ENCODE measurements at regions not wholly inside any gene's neighbourhood (a gene's known extent, or its start where the extent isn't known, plus 50 kb on each side); places are given as distances from the start of the nearest gene placed in this dataset.
"Not testable (repeated sequence)": the region's sequence is repeated elsewhere in the genome, so short reads cannot be mapped to it uniquely, and the experiment has no call there.

DNA sequence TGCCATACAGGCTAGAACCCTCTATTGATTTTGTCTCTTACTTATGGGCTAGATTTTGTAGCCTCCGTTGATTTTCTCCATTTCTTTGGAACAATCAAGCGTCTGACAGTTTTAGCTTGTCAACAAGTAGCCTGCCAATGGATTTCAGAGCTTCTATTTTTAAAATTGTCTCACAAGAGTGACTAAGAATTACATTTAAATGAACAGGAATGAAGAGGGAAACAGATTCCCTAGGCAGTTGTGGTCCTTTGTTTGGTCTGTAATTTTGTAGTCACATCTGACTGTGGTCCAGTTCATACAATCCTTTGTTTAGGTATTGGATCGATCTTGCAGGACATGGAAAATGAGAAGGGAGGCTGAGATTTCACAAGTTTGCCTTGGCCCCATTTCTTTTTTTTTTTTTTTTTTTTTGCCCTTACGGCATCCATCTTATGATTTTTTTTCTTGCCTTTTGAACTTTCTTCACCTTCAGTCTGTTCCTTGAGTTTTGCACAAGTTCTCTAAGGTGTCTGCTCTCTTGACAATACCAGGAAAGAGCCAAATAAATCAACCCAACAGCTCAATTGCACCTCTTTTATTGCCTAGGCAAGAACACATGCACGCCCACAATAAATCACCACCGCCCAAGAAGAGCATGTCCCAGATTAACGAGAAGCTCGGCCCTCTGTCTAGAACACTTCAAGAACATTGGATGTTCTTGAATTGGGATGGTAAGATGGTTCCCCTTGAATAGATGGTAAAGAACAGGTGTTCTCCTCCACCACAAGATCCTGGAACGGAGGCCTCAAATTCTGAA is 86.5 kb upstream of the EGFL6 start:
- Histone ChIP-seq H3K4me3 (ENCODE audit: low read depth, low read length) (no peak overlapping the region), H3K27me3 (no peaks in the 10 kb centered on the region), H3K4me1 (no peaks in the 10 kb centered on the region), H3K36me3 (no peaks in the 10 kb centered on the region), H3K9me3 (no peaks in the 10 kb centered on the region)
- no peak for DNase-seq
- TF ChIP-seq, protein P1, sequence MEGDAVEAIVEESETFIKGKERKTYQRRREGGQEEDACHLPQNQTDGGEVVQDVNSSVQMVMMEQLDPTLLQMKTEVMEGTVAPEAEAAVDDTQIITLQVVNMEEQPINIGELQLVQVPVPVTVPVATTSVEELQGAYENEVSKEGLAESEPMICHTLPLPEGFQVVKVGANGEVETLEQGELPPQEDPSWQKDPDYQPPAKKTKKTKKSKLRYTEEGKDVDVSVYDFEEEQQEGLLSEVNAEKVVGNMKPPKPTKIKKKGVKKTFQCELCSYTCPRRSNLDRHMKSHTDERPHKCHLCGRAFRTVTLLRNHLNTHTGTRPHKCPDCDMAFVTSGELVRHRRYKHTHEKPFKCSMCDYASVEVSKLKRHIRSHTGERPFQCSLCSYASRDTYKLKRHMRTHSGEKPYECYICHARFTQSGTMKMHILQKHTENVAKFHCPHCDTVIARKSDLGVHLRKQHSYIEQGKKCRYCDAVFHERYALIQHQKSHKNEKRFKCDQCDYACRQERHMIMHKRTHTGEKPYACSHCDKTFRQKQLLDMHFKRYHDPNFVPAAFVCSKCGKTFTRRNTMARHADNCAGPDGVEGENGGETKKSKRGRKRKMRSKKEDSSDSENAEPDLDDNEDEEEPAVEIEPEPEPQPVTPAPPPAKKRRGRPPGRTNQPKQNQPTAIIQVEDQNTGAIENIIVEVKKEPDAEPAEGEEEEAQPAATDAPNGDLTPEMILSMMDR (IDR thresholded peaks at IDR 0.05; ENCODE audit: low read depth, low read length), result no peak

DNA sequence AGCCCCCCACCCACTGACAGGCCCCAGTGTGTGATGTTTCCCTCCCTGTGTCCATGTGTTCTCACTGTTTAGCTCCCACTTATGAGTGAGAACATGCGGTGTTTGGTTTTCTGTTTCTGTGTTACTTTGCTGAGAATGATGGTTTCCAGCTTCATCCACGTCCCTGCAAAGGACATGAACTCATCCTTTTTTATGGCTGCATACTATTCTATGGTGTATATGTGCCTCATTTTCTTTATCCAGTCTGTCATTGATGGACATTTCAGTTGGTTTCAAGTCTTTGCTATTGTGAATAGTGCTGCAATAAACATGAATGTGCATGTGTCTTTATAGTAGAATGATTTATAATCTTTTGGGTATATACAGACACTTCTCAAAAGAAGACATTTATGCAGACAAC is 88.6 kb upstream of the EGFL6 start:
- not testable (repeated sequence) for H3K27me3 ChIP-seq; H3K4me1 ChIP-seq; H3K4me3 ChIP-seq (ENCODE audit: low read depth, low read length); H3K9me3 ChIP-seq; DNase-seq; H3K36me3 ChIP-seq

DNA sequence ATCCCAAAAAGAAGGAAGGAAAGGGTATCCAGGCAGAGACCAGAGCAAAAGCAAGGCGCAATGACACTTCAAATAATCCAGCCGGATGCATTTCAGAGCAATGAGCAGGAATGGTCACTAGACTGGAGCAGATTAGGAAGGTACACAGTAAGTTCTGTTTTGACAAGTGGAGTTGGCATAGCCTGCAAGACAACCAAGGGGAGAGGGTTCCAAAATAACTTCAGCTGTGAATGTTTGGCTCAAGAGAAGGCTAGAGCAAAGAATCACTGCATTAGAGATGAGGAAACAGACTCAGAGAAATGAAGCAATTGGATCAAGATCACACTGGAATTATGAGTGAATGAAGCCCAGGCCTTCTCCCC is 90.0 kb upstream of the EGFL6 start:
- no peaks in the 10 kb centered on the region for H3K4me1 ChIP-seq
- no peaks in the 10 kb centered on the region for H3K36me3 ChIP-seq
- no peak for DNase-seq
- TF ChIP-seq, protein P1 (IDR thresholded peaks at IDR 0.05; ENCODE audit: low read depth, low read length), result no peak
- H3K27me3 ChIP-seq, result no peaks in the 10 kb centered on the region
- no peak overlapping the region for H3K4me3 ChIP-seq (ENCODE audit: low read depth, low read length)
- H3K9me3 ChIP-seq, result no peaks in the 10 kb centered on the region

DNA sequence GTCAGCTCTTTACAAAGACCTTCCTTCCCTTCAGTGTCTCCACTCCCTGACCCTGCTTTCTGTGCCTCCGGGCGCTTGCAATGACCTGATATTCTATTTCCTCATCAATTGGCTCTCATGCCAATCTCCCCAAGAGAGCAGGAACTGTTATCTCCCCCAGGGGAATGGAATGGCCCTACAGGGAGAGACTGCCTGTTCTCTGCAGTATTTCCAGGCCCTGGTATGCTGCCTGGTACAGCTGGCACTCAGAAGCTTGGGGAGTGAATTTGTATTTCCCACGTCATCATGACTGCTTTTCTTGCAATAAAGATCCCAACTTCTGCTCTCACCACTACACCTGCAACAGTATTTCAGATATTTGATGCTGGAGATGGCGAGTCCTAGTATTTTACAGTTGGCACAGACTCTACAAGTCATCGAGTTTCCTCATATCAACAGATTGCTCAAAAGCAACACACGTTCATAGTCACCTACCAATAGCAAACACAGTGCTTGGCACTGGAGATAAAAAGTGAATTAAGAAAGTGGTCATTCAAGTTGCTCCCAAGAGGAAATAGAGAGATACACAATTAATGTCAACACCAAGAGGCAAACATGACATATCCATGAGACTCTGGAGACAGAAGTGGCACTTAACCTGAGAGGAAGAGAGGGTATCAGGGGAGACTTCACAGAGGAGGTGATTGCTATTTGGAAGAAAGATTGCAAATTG is 90.5 kb upstream of the EGFL6 start:
- DNase-seq, result no peak

DNA sequence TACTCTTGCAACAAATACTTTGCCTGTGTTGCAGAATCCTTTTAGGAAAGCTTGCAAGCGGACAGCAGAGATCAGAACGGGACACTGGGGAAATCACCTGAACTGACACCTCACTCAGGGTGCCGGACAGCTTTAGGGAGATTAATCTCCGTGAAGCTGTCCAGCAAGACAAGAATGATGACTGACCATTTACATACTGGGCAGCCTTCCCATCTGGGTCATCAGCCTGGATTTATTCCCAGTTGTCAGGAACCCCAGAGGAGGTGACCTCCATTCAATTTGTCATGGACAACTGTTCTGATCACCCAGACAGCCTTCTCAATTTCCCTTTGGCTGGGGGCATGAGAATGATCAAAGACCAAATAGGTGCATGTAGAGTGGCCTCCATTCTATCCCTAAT is 93.0 kb upstream of the EGFL6 start:
- H3K36me3 ChIP-seq, result no peaks in the 10 kb centered on the region
- H3K4me1 ChIP-seq, result no peaks in the 10 kb centered on the region
- TF ChIP-seq, protein P1 (IDR thresholded peaks at IDR 0.05; ENCODE audit: low read depth, low read length), result no peak
- DNase-seq, result no peak
- no peaks in the 10 kb centered on the region for H3K9me3 ChIP-seq
- H3K4me3 ChIP-seq (ENCODE audit: low read depth, low read length), result no peak overlapping the region
- no peaks in the 10 kb centered on the region for H3K27me3 ChIP-seq

More for the DNA sequence above, 90.5 kb upstream of the EGFL6 start:
- Histone ChIP-seq H3K27me3 (no peaks in the 10 kb centered on the region), H3K4me3 (ENCODE audit: low read depth, low read length) (no peak overlapping the region), H3K36me3 (no peaks in the 10 kb centered on the region), H3K9me3 (no peaks in the 10 kb centered on the region), H3K4me1 (no peaks in the 10 kb centered on the region)
- TF ChIP-seq, protein P1 (IDR thresholded peaks at IDR 0.05; ENCODE audit: low read depth, low read length), result no peak

DNA sequence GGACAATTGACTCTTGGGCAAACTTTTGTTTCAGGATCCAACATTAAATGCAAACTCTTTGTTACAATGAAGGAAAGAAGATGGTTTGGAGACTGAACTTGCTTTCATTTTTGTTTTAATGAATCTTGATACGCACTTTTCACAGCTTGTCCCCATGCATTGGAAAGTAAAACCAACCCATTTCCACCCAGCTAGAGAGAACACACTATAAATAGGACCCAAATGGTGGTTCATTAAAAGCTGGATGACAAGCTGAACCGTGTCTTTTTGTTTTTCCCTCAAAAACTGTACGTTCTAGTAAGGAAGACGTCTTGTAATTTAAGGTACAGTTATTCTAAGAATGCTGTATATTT is 95.3 kb upstream of the EGFL6 start:
- Histone ChIP-seq H3K36me3 (no peaks in the 10 kb centered on the region), H3K9me3 (no peaks in the 10 kb centered on the region), H3K27me3 (no peaks in the 10 kb centered on the region), H3K4me3 (ENCODE audit: low read depth, low read length) (no peak overlapping the region), H3K4me1 (no peaks in the 10 kb centered on the region)
- no peak for DNase-seq
- TF ChIP-seq, protein P1 (IDR thresholded peaks at IDR 0.05; ENCODE audit: low read depth, low read length), result no peak
